Esophagus muscularis mucosa (tissue), 4 donors: ENCODE measurements at regions not wholly inside any gene's neighbourhood (a gene's known extent, or its start where the extent isn't known, plus 50 kb on each side); places are given as distances from the start of the nearest gene placed in this dataset.

Source experiments
- EP300 ChIP-seq: sonication (generic); formaldehyde crosslinking; IDR thresholded peaks from one replicate; pipeline ENCODE4 v1.6.1; 2017; ENCODE audit warnings: antibody characterized with exemption
- POLR2A ChIP-seq: fragments of 450-650 bp; IDR thresholded peaks from one replicate; pipeline ENCODE4 v1.6.1; 2017; ENCODE audit warnings: antibody characterized with exemption, moderate library complexity, mild to moderate bottlenecking, low read depth
- TF ChIP-seq, protein P1 (sequence below), 3 experiments: fragments of 200-600 bp in 2 of 3; fragments of 450-650 bp in 1 of 3; sonication (generic) in 2 of 3; IDR thresholded peaks; one replicate each; pipeline ENCODE4 v1.5.1; 2017 to 2019; ENCODE audit warnings: antibody characterized with exemption in 3 of 3, mild to moderate bottlenecking in 2 of 3, moderate library complexity in 1 of 3

DNA sequence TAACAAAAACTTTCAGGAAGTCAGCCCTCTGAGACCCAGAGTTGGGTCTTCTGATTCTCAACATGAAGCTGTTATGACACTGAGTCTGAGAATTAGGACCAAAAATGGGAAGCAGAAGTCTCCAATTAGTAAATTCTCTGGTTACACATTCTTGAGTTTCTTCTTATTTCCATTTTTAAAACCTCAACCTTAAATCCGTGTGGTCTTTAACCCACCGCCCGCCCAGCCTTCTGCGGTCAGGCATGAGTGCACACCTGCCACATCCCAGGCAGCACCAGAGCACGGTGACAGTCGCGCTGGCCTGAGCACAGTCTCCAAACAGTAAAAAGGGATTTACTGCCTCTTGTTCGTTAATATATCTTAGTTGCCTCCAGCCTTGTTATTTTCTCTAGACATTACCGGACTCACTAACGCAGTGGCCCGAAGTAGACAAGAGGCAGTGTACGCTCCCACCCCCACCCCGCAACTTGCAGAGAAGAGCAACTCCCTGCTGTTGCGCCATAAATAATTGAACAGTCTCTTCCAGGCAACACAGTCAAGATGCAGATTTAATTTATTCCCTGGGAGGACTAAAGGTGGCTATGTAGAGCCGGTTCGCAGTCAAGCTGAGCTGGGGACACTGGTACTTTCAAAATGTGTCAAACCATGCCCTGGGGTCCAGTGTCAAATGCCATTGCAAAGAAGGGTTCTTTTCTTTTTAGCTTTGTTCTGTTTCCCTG lies 147.0 kb upstream of the CELF2 start:
- no peak for TF ChIP-seq POLR2A
- TF ChIP-seq, protein P1, sequence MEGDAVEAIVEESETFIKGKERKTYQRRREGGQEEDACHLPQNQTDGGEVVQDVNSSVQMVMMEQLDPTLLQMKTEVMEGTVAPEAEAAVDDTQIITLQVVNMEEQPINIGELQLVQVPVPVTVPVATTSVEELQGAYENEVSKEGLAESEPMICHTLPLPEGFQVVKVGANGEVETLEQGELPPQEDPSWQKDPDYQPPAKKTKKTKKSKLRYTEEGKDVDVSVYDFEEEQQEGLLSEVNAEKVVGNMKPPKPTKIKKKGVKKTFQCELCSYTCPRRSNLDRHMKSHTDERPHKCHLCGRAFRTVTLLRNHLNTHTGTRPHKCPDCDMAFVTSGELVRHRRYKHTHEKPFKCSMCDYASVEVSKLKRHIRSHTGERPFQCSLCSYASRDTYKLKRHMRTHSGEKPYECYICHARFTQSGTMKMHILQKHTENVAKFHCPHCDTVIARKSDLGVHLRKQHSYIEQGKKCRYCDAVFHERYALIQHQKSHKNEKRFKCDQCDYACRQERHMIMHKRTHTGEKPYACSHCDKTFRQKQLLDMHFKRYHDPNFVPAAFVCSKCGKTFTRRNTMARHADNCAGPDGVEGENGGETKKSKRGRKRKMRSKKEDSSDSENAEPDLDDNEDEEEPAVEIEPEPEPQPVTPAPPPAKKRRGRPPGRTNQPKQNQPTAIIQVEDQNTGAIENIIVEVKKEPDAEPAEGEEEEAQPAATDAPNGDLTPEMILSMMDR (IDR thresholded peaks at IDR 0.05), result no peak
- no peak for TF ChIP-seq EP300
